Calu3 (cell line): ENCODE measurements at regions not wholly inside any gene's neighbourhood (a gene's known extent, or its start where the extent isn't known, plus 50 kb on each side); places are given as distances from the start of the nearest gene placed in this dataset.

ENCODE experiments used
- BruUV-seq: library from RNA; stranded (reverse); fragments of 400-500 nt; replicated peaks from 2 replicates; lab custom pipeline; 2021; lab: Mats Ljungman, UMichigan
- CTCF ChIA-PET: fragments of 300-600 bp; sonication (Branson Sonifier 250); formaldehyde crosslinking; loops from one replicate; lab custom pipeline; 2022; ENCODE audit warnings: antibody characterized with exemption; lab: Charles Lee
- DNase-seq: peaks from one replicate; pipeline ENCODE4 v3.0.0; 2022
- H3K27ac Mint-ChIP-seq: one replicate; pipeline ENCODE4 v1.8.0; 2022; ENCODE audit warnings: mixed read lengths; ENCODE audit not compliant: unreplicated experiment
- H3K27me3 Mint-ChIP-seq: one replicate; pipeline ENCODE4 v1.8.0; 2022; ENCODE audit warnings: mixed read lengths; ENCODE audit not compliant: unreplicated experiment
- H3K36me3 Mint-ChIP-seq: one replicate; pipeline ENCODE4 v1.8.0; 2022; ENCODE audit warnings: mild to moderate bottlenecking, moderate library complexity, mixed read lengths; ENCODE audit not compliant: insufficient read depth, unreplicated experiment
- H3K4me1 Mint-ChIP-seq: one replicate; pipeline ENCODE4 v1.8.0; 2022; ENCODE audit warnings: mild to moderate bottlenecking, low read depth, mixed read lengths; ENCODE audit not compliant: unreplicated experiment
- H3K4me3 Mint-ChIP-seq: one replicate; pipeline ENCODE4 v1.8.0; 2022; ENCODE audit warnings: mild to moderate bottlenecking, low read depth, moderate library complexity, mixed read lengths; ENCODE audit not compliant: unreplicated experiment
- H3K9me3 Mint-ChIP-seq: one replicate; pipeline ENCODE4 v1.8.0; 2022; ENCODE audit warnings: low read depth, mixed read lengths; ENCODE audit not compliant: unreplicated experiment
- CTCF ChIP-seq: fragments of 200-600 bp; IDR thresholded peaks from one replicate; pipeline ENCODE4 v1.8.0; 2022; ENCODE audit warnings: antibody characterized with exemption; ENCODE audit not compliant: unreplicated experiment
- intact Hi-C: fragments of 100-400 bp; cut with micrococcal nuclease; formaldehyde crosslinking; loops from one replicate; pipeline ENCODE4 v1.10.0; 2022; ENCODE audit not compliant: unreplicated experiment

GRCh38 chr14:26124896-26125438 lies 472.9 kb downstream of the NOVA1 start:
- TF ChIP-seq CTCF, result no peak
- H3K36me3 Mint-ChIP-seq, result no peaks in the 10 kb centered on the region
- H3K9me3 Mint-ChIP-seq, result peaks cover 9% of the 10 kb centered on the region
- no peak overlapping the region for H3K27ac Mint-ChIP-seq
- no peaks in the 10 kb centered on the region for H3K27me3 Mint-ChIP-seq
- intact Hi-C loops, result no loop called here
- no peak for DNase-seq
- H3K4me3 Mint-ChIP-seq, result no peak overlapping the region
- BruUV-seq, result no TSS peak
- CTCF ChIA-PET, result no interaction called here
- no peaks in the 10 kb centered on the region for H3K4me1 Mint-ChIP-seq

- CTCF ChIA-PET, result no interaction called here
- H3K4me1 Mint-ChIP-seq, result no peaks in the 10 kb centered on the region
- H3K36me3 Mint-ChIP-seq, result no peaks in the 10 kb centered on the region
- no peak overlapping the region for H3K27ac Mint-ChIP-seq
- intact Hi-C loops, result no loop called here
- H3K4me3 Mint-ChIP-seq, result no peak overlapping the region
- no peak for TF ChIP-seq CTCF
- DNase-seq, result no peak
- no TSS peak for BruUV-seq
- H3K27me3 Mint-ChIP-seq, result no peaks in the 10 kb centered on the region
- H3K9me3 Mint-ChIP-seq, result peaks cover 12% of the 10 kb centered on the region
Observed at GRCh38 chr14:26123459-26123858, 474.4 kb downstream of the NOVA1 start.

- H3K4me1 Mint-ChIP-seq, result no peaks in the 10 kb centered on the region
- H3K4me3 Mint-ChIP-seq, result no peak overlapping the region
- H3K27ac Mint-ChIP-seq, result no peak overlapping the region
- H3K9me3 Mint-ChIP-seq, result peaks cover 15% of the 10 kb centered on the region
- DNase-seq, result no peak
- no TSS peak for BruUV-seq
- intact Hi-C loops, result no loop called here
- CTCF ChIA-PET, result no interaction called here
- TF ChIP-seq CTCF, result no peak
- no peaks in the 10 kb centered on the region for H3K27me3 Mint-ChIP-seq
- no peaks in the 10 kb centered on the region for H3K36me3 Mint-ChIP-seq
Observed at GRCh38 chr14:26121181-26121580, 476.7 kb downstream of the NOVA1 start.

GRCh38 chr14:26113911-26114640 lies 483.8 kb downstream of the NOVA1 start:
- Mint-ChIP-seq H3K4me1 (no peaks in the 10 kb centered on the region), H3K9me3 (peaks cover 10% of the 10 kb centered on the region), H3K27ac (no peak overlapping the region), H3K4me3 (no peak overlapping the region), H3K36me3 (no peaks in the 10 kb centered on the region), H3K27me3 (no peaks in the 10 kb centered on the region)
- BruUV-seq, result no TSS peak
- CTCF ChIA-PET, result no interaction called here
- TF ChIP-seq CTCF, result no peak
- intact Hi-C loops, result no loop called here
- no peak for DNase-seq
